ENCODE measurements at regions not wholly inside any gene's neighbourhood (a gene's known extent, or its start where the extent isn't known, plus 50 kb on each side); places are given as distances from the start of the nearest gene placed in this dataset.

DNA sequence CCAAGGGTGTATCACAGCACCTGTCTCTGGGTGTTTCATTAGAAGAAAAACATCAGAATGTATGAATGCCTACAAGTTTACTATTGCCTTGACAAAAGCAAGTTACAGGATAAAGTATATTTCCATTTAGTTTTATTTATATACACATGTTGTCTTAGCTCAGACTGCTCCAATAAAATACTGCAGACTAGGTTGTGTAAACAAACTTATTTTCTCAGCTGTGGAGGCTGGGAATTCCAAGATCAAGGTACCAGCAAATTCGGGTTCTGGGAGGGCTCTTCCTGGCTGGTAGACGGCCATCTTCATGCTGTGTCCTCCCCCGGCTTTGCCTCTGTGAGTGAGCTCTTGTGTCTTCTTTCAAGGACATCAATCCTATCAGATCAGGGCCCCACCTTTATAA is 77.1 kb upstream of the UNC5B start:
- no peak overlapping the region for H4K5ac ChIP-seq (ENCODE audit: low read depth, low read length)
- no peak overlapping the region for H2BK120ac ChIP-seq (ENCODE audit: low read depth, low read length)
- H3K9me3 ChIP-seq (ENCODE audit: control insufficient read depth, insufficient read depth, low read length): no peaks in the 10 kb centered on the region
- no peak overlapping the region for H3K23ac ChIP-seq (ENCODE audit: low read depth, low read length)
- no peak overlapping the region for H3K4ac ChIP-seq (ENCODE audit: low read depth, low read length)
- TF ChIP-seq POLR2A (IDR thresholded peaks at IDR 0.05; ENCODE audit: low read depth, low read length): no peak
- no peak for TF ChIP-seq CEBPB (IDR thresholded peaks at IDR 0.05; ENCODE audit: low read depth, low read length)
- no peak for TF ChIP-seq RCOR1 (IDR thresholded peaks at IDR 0.05; ENCODE audit: insufficient replicate concordance, low read length)
- no peak overlapping the region for H2BK20ac ChIP-seq (ENCODE audit: low read depth, low read length)
- WGBS, 2 experiments (ENCODE audit: extremely low coverage in 2 of 2, insufficient read length in 1 of 2): no CpG with 5 or more reads among the region's 3 CpGs
- in situ Hi-C loops (cut with MboI; ENCODE audit: low sequenced_read_pairs): no loop called here
- ChIA-PET CTCF (no interaction called here), POLR2A (ENCODE audit: unreplicated experiment) (no interaction called here)
- no peaks in the 10 kb centered on the region for H3K4me1 ChIP-seq (ENCODE audit: control insufficient read depth, insufficient read depth, low read length)
- no peak overlapping the region for H3K27ac ChIP-seq (ENCODE audit: insufficient read depth, low read length)
- H4K8ac ChIP-seq (ENCODE audit: low read depth in 2 of 2, low read length in 2 of 2): no peak overlapping the region
- no peak overlapping the region for H3K4me2 ChIP-seq (ENCODE audit: low read depth, low read length)
- peaks cover 41% of the 10 kb centered on the region for H3K27me3 ChIP-seq (ENCODE audit: control insufficient read depth, insufficient read depth, low read length)
- no peaks in the 10 kb centered on the region for H3K36me3 ChIP-seq (ENCODE audit: control insufficient read depth, insufficient read depth, low read length)
- no peak overlapping the region for H4K91ac ChIP-seq (ENCODE audit: insufficient read depth, low read depth, low read length)
- no peak overlapping the region for H3K4me3 ChIP-seq (ENCODE audit: insufficient read depth, low read depth, low read length)
- no TSS peak for BruUV-seq (replicated peaks)
- no peak for DNase-seq
- no peak overlapping the region for H2BK5ac ChIP-seq (ENCODE audit: low read depth, low read length, poor library complexity, severe bottlenecking)
- H2AFZ ChIP-seq (replicated peaks; ENCODE audit: low read length, poor library complexity): no peak overlapping the region
- H3K18ac ChIP-seq (ENCODE audit: low read depth, low read length): no peak overlapping the region
- intact Hi-C loops (cut with micrococcal nuclease): no loop called here
- H3K79me1 ChIP-seq (ENCODE audit: low read depth in 1 of 2, low read length in 2 of 2): no peaks in the 10 kb centered on the region
- H3K9ac ChIP-seq (ENCODE audit: low read depth, low read length): no peak overlapping the region
- H2AK9ac ChIP-seq (replicated peaks; ENCODE audit: low read depth, low read length, poor library complexity): no peak overlapping the region
- H3K9me1 ChIP-seq (ENCODE audit: insufficient read depth, low read length): no peaks in the 10 kb centered on the region
- H3K14ac ChIP-seq (replicated peaks; ENCODE audit: low read depth, low read length): no peak overlapping the region
- ATAC-seq (ENCODE audit: low read depth): no peak
- no peaks in the 10 kb centered on the region for H4K20me1 ChIP-seq (ENCODE audit: insufficient read depth, low read length)
- H3K56ac ChIP-seq (ENCODE audit: extremely low read depth, insufficient read depth, low read length): no peak overlapping the region
- no peak overlapping the region for H2AK5ac ChIP-seq (ENCODE audit: low read depth, low read length)
- no peak overlapping the region for H2BK15ac ChIP-seq (ENCODE audit: low read depth, low read length)
- dilution Hi-C loops (cut with HindIII; ENCODE audit: low sequenced_read_pairs, unreplicated experiment): no loop called here

Measured in IMR-90 (cell line).